K562 (cell line): ENCODE measurements at regions not wholly inside any gene's neighbourhood (a gene's known extent, or its start where the extent isn't known, plus 50 kb on each side); places are given as distances from the start of the nearest gene placed in this dataset.

ENCODE experiments used
- CCNT2 ChIP-seq: IDR thresholded peaks from 2 replicates; pipeline ENCODE4 v1.6.1; 2011; ENCODE audit warnings: borderline replicate concordance, low read depth, mild to moderate bottlenecking, moderate library complexity, mixed read lengths, low read length; ENCODE audit not compliant: insufficient read length; ENCODE audit errors: extremely low read depth
- GTF2A2 ChIP-seq: IDR thresholded peaks from 2 replicates; pipeline ENCODE4 v1.6.1; 2016; ENCODE audit warnings: mild to moderate bottlenecking, missing genetic modification characterization, missing compliant biosample characterization
- KHSRP ChIP-seq: fragments of 450-650 bp; IDR thresholded peaks from 2 replicates; pipeline ENCODE4 v1.6.1; 2017
- NR4A1 ChIP-seq, 2 experiments: fragments of 250-450 bp in 1 of 2; fragments of 450-650 bp in 1 of 2; sonication (Bioruptor Pico) in 1 of 2; IDR thresholded peaks; 2 replicates each; pipeline versions ENCODE4 v1.4.0 to v1.6.1; 2016 to 2020; ENCODE audit warnings: mild to moderate bottlenecking in 2 of 2, missing compliant biosample characterization in 1 of 2, missing genetic modification characterization in 1 of 2, moderate library complexity in 1 of 2
- SMAD1 ChIP-seq: fragments of 150-350 bp; IDR thresholded peaks from 2 replicates; pipeline ENCODE4 v1.6.1; 2014; ENCODE audit warnings: low read length, low read depth; ENCODE audit not compliant: partially characterized antibody
- SREBF1 ChIP-seq: fragments of 150-350 bp; IDR thresholded peaks from 2 replicates; pipeline ENCODE4 v1.6.1; 2014; ENCODE audit warnings: antibody characterized with exemption, low read depth, low read length, borderline replicate concordance
- TSC22D4 ChIP-seq: fragments of 450-650 bp; IDR thresholded peaks from 2 replicates; pipeline ENCODE4 v1.6.1; 2016; ENCODE audit warnings: missing genetic modification characterization, missing biosample characterization, control low read depth
- U2AF2 ChIP-seq: fragments of 200-400 bp; formaldehyde crosslinking; optimal IDR thresholded peaks from 2 replicates; pipeline ENCODE3; 2017; ENCODE audit warnings: low read depth, mild to moderate bottlenecking, low read length
- ZNF124 ChIP-seq: sonication (generic); formaldehyde crosslinking; IDR thresholded peaks from 2 replicates; pipeline ENCODE4 v1.8.1; 2022; ENCODE audit warnings: missing genetic modification reagents
- ZNF280B ChIP-seq: fragments of 250-450 bp; sonication (Bioruptor Pico); IDR thresholded peaks from 2 replicates; pipeline ENCODE4 v1.5.1; 2021; ENCODE audit warnings: mild to moderate bottlenecking
- ZNF347 ChIP-seq: fragments of 450-650 bp; formaldehyde crosslinking; IDR thresholded peaks from 2 replicates; pipeline ENCODE4 v1.4.0; 2020; ENCODE audit warnings: low read depth, mild to moderate bottlenecking, moderate library complexity

GRCh38 chr7:106452031-106452851, 167.5 kb upstream of the NAMPT start (continued):
- TF ChIP-seq ZNF280B: peak; percentile 47; the same call in 1 of the 2 replicates
- no peak for TF ChIP-seq KHSRP
- no peak for TF ChIP-seq ZNF124
- no peak for TF ChIP-seq TSC22D4 (tag)
- TF ChIP-seq SMAD1: no peak
- TF ChIP-seq CCNT2: no peak
- no peak for TF ChIP-seq GTF2A2 (tag)
- no peak for TF ChIP-seq U2AF2
- no peak for TF ChIP-seq SREBF1
- TF ChIP-seq NR4A1 (CRISPR knock-in tag; IDR thresholded peaks at IDR 0.05): no peak
- no peak for TF ChIP-seq NR4A1 (tag; IDR thresholded peaks at IDR 0.05)
- no peak for TF ChIP-seq ZNF347 (CRISPR knock-in tag)
